Neural cell (in vitro differentiated cells): ENCODE measurements at regions not wholly inside any gene's neighbourhood (a gene's known extent, or its start where the extent isn't known, plus 50 kb on each side); places are given as distances from the start of the nearest gene placed in this dataset.

ENCODE experiments used
- H2AFZ ChIP-seq: fragments of 200-600, 300-800 bp; sonication (generic), shearing (Covaris generic); 2 replicates; pipeline ENCODE4 v1.6.0; 2014; ENCODE audit warnings: low read depth, mild to moderate bottlenecking, antibody characterized with exemption, low read length, moderate library complexity
- H3F3A ChIP-seq: fragments of 200-600 bp; shearing (Covaris generic); 2 replicates; pipeline ENCODE4 v1.6.1; 2016; ENCODE audit warnings: mild to moderate bottlenecking, moderate library complexity, mixed read lengths, antibody characterized with exemption, low read length; ENCODE audit not compliant: insufficient read depth, poor library complexity, severe bottlenecking
- H3K27ac ChIP-seq: fragments of 200-600, 300-800 bp; sonication (generic), shearing (Covaris generic); 2 replicates; pipeline ENCODE4 v1.5.1; 2014; ENCODE audit warnings: mild to moderate bottlenecking, low read length, moderate library complexity
- H3K27me3 ChIP-seq: fragments of 300-800, 200-600 bp; sonication (generic), shearing (Covaris generic); 2 replicates; pipeline ENCODE4 v1.6.0; 2014; ENCODE audit warnings: mild to moderate bottlenecking, low read depth, low read length, moderate library complexity; ENCODE audit not compliant: insufficient read depth
- H3K36me3 ChIP-seq: fragments of 300-800, 200-600 bp; sonication (generic), shearing (Covaris generic); 2 replicates; pipeline ENCODE4 v1.5.1; 2014; ENCODE audit warnings: mild to moderate bottlenecking, antibody characterized with exemption, low read length, moderate library complexity; ENCODE audit not compliant: insufficient read depth
- H3K4me2 ChIP-seq: fragments of 300-800, 200-600 bp; sonication (generic), shearing (Covaris generic); 2 replicates; pipeline ENCODE4 v1.6.0; 2014; ENCODE audit warnings: mild to moderate bottlenecking, low read length
- H3K4me3 ChIP-seq: fragments of 300-800, 200-600 bp; sonication (generic), shearing (Covaris generic); 2 replicates; pipeline ENCODE4 v1.5.1; 2014; ENCODE audit warnings: mild to moderate bottlenecking, low read length, moderate library complexity
- H3K79me2 ChIP-seq: fragments of 200-600 bp; shearing (Covaris generic); replicated peaks from 2 replicates; pipeline ENCODE4 v1.6.0; 2014; ENCODE audit warnings: mild to moderate bottlenecking, low read length, moderate library complexity; ENCODE audit not compliant: insufficient read depth
- H3K9ac ChIP-seq: fragments of 300-800, 200-600 bp; sonication (generic), shearing (Covaris generic); 2 replicates; pipeline ENCODE4 v1.6.1; 2016; ENCODE audit warnings: mild to moderate bottlenecking, low read length, mixed read lengths
- H3K9me2 ChIP-seq: fragments of 200-600 bp; shearing (Covaris generic); 2 replicates; pipeline ENCODE4 v1.6.1; 2016; ENCODE audit warnings: mild to moderate bottlenecking, low read length, mixed read lengths; ENCODE audit not compliant: insufficient read depth
- H3K9me3 ChIP-seq: fragments of 200-600, 300-800 bp; sonication (generic), shearing (Covaris generic); 2 replicates; pipeline ENCODE4 v1.6.1; 2016; ENCODE audit warnings: mild to moderate bottlenecking, mixed run types, low read length, moderate library complexity, mixed read lengths
- H4K20me1 ChIP-seq: fragments of 200-600 bp; shearing (Covaris generic); 2 replicates; pipeline ENCODE4 v1.6.1; 2016; ENCODE audit warnings: mild to moderate bottlenecking, mixed run types; ENCODE audit not compliant: insufficient read depth
- CTCF ChIP-seq: fragments of 450-650 bp; IDR thresholded peaks from 2 replicates; pipeline ENCODE4 v1.5.1; 2014; ENCODE audit warnings: antibody characterized with exemption, mild to moderate bottlenecking, moderate library complexity; ENCODE audit not compliant: poor library complexity, severe bottlenecking
- EP300 ChIP-seq: fragments of 450-650 bp; conservative IDR thresholded peaks from 2 replicates; pipeline ENCODE4 v1.6.1; 2014; ENCODE audit warnings: antibody characterized with exemption, mild to moderate bottlenecking, moderate library complexity; ENCODE audit not compliant: poor library complexity, severe bottlenecking
- EZH2 ChIP-seq: fragments of 200-600, 300-800 bp; shearing (Covaris generic), sonication (generic); IDR thresholded peaks from 2 replicates; pipeline ENCODE4 v1.6.1; 2014; ENCODE audit warnings: antibody characterized with exemption, low read length, borderline replicate concordance, mild to moderate bottlenecking; ENCODE audit not compliant: insufficient read depth, poor library complexity, severe bottlenecking
- MXI1 ChIP-seq: fragments of 450-650 bp; conservative IDR thresholded peaks from 2 replicates; pipeline ENCODE4 v1.6.1; 2014; ENCODE audit warnings: antibody characterized with exemption, mild to moderate bottlenecking; ENCODE audit not compliant: poor library complexity, severe bottlenecking
- POLR2AphosphoS5 ChIP-seq: IDR thresholded peaks from 2 replicates; pipeline ENCODE4 v1.6.1; 2012
- RAD21 ChIP-seq: fragments of 450-650 bp; conservative IDR thresholded peaks from 2 replicates; pipeline ENCODE4 v1.6.1; 2014; ENCODE audit warnings: antibody characterized with exemption, mild to moderate bottlenecking, moderate library complexity
- SMC3 ChIP-seq: fragments of 450-650 bp; conservative IDR thresholded peaks from 2 replicates; pipeline ENCODE4 v1.6.1; 2014; ENCODE audit warnings: antibody characterized with exemption, mild to moderate bottlenecking, moderate library complexity; ENCODE audit not compliant: poor library complexity
- TAF1 ChIP-seq: IDR thresholded peaks from 2 replicates; pipeline ENCODE4 v1.6.1; 2012; ENCODE audit warnings: low read depth
- TF ChIP-seq, protein P1 (sequence below): IDR thresholded peaks from 2 replicates; pipeline ENCODE4 v1.6.1; 2012; ENCODE audit warnings: borderline replicate concordance

DNA sequence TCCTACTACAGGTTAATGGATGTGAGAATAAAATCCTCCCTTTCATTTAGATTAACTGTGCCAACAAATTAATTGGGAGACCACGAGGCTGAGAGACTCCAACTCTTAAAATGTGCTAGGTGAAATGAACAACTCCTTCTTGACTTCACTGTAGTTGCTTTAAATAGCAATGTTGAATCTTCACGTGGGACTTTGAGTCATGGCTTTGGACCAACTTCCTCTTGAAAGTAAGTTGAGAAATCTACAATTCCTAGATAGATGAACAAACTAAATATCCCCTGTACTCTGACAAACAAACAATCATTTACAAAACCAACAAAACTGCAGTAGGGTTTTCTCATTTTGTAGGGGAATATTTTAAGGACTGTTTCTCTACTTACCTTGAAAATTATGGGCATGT is 291.9 kb upstream of the SPRED2 start:
- no peaks in the 10 kb centered on the region for H4K20me1 ChIP-seq
- H3K79me2 ChIP-seq, result no peaks in the 10 kb centered on the region
- H3K9me2 ChIP-seq, result no peaks in the 10 kb centered on the region
- no peak overlapping the region for H3K4me2 ChIP-seq
- no peaks in the 10 kb centered on the region for H3K36me3 ChIP-seq
- no peaks in the 10 kb centered on the region for H3K27me3 ChIP-seq
- H3K9ac ChIP-seq, result no peak overlapping the region
- H2AFZ ChIP-seq, result no peak overlapping the region
- H3F3A ChIP-seq, result no peaks in the 10 kb centered on the region
- H3K9me3 ChIP-seq, result no peaks in the 10 kb centered on the region
- no peak overlapping the region for H3K27ac ChIP-seq
- TF ChIP-seq TAF1, result no peak
- TF ChIP-seq CTCF, result no peak
- TF ChIP-seq MXI1, result no peak
- TF ChIP-seq, protein P1, sequence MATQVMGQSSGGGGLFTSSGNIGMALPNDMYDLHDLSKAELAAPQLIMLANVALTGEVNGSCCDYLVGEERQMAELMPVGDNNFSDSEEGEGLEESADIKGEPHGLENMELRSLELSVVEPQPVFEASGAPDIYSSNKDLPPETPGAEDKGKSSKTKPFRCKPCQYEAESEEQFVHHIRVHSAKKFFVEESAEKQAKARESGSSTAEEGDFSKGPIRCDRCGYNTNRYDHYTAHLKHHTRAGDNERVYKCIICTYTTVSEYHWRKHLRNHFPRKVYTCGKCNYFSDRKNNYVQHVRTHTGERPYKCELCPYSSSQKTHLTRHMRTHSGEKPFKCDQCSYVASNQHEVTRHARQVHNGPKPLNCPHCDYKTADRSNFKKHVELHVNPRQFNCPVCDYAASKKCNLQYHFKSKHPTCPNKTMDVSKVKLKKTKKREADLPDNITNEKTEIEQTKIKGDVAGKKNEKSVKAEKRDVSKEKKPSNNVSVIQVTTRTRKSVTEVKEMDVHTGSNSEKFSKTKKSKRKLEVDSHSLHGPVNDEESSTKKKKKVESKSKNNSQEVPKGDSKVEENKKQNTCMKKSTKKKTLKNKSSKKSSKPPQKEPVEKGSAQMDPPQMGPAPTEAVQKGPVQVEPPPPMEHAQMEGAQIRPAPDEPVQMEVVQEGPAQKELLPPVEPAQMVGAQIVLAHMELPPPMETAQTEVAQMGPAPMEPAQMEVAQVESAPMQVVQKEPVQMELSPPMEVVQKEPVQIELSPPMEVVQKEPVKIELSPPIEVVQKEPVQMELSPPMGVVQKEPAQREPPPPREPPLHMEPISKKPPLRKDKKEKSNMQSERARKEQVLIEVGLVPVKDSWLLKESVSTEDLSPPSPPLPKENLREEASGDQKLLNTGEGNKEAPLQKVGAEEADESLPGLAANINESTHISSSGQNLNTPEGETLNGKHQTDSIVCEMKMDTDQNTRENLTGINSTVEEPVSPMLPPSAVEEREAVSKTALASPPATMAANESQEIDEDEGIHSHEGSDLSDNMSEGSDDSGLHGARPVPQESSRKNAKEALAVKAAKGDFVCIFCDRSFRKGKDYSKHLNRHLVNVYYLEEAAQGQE, result no peak
- H3K4me3 ChIP-seq, result no peak overlapping the region

GRCh38 chr2:65722028-65722778 is 289.8 kb upstream of the SPRED2 start:
- Histone ChIP-seq H4K20me1 (no peaks in the 10 kb centered on the region), H3K9me2 (no peaks in the 10 kb centered on the region), H2AFZ (no peak overlapping the region), H3K79me2 (no peaks in the 10 kb centered on the region), H3K27ac (no peak overlapping the region), H3K4me3 (no peak overlapping the region), H3K4me2 (no peak overlapping the region), H3K9me3 (no peaks in the 10 kb centered on the region), H3K9ac (no peak overlapping the region), H3K36me3 (no peaks in the 10 kb centered on the region), H3K27me3 (no peaks in the 10 kb centered on the region), H3F3A (no peaks in the 10 kb centered on the region)
- TF ChIP-seq RAD21 (peak; percentile 73), TAF1 (no peak), POLR2AphosphoS5 (no peak), EZH2 (no peak), SMC3 (peak; percentile 69), MXI1 (no peak), EP300 (no peak), CTCF (peak; percentile 62)
- TF ChIP-seq, protein P1, result no peak
